Stimulated activated naive B cell treated with anti-CD40 and anti-IgM and Interleukin-4, amounts not matched to agents 10 μg/mL and 1 μg/mL and 100 μg/mL, for 72 hours (primary cell): ENCODE measurements at regions not wholly inside any gene's neighbourhood (a gene's known extent, or its start where the extent isn't known, plus 50 kb on each side); places are given as distances from the start of the nearest gene placed in this dataset.

ENCODE experiments used
- ATAC-seq, 2 donors: fragments of 150-1000 bp; cut with Tn5 transposase; replicated peaks; 2 replicates each; pipeline ENCODE4 v1.10.0; 2021; ENCODE audit warnings: moderate library complexity in 1 of 2
- DNase-seq: peaks from one replicate; pipeline ENCODE4 v3.0.0; 2021
- H3K27ac Mint-ChIP-seq: one replicate; pipeline ENCODE4 v1.8.0; 2022; ENCODE audit warnings: mild to moderate bottlenecking, mixed read lengths
- H3K27me3 Mint-ChIP-seq, 2 donors: one replicate each; pipeline ENCODE4 v1.8.0; 2022; ENCODE audit warnings: mixed read lengths in 2 of 2
- H3K36me3 Mint-ChIP-seq, 2 donors: one replicate each; pipeline ENCODE4 v1.8.0; 2022; ENCODE audit warnings: mixed read lengths in 2 of 2, mild to moderate bottlenecking in 1 of 2
- H3K4me1 Mint-ChIP-seq, 2 donors: one replicate each; pipeline ENCODE4 v1.8.0; 2022; ENCODE audit warnings: mixed read lengths in 2 of 2, mild to moderate bottlenecking in 1 of 2
- H3K4me3 Mint-ChIP-seq, 2 donors: one replicate each; pipeline ENCODE4 v1.8.0; 2022; ENCODE audit warnings: mild to moderate bottlenecking in 2 of 2, mixed read lengths in 2 of 2, moderate library complexity in 1 of 2
- H3K9me3 Mint-ChIP-seq, 2 donors: one replicate each; pipeline ENCODE4 v1.8.0; 2022; ENCODE audit warnings: mixed read lengths in 2 of 2, mild to moderate bottlenecking in 1 of 2

DNA sequence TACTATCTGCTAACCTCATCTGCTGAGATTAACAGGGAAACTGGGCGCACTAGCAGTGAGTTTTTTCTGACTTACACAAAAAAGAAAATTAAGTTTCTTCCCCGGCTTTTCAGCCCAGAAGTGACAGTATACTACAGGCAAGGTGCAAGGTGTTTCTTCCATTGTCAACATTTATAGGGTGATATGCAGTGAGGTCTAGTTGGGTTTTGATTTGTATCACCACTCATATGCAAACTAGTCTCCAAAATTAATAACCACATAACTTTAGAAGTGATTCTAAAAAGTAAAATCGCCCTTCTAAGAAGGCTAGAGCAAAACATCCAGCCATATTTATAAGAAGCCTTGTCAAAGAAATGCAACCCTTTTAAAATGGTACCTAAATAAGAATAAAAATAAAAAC, 640.1 kb downstream of the ARAP2 start:
- no peak for ATAC-seq
- no peak for DNase-seq

DNA sequence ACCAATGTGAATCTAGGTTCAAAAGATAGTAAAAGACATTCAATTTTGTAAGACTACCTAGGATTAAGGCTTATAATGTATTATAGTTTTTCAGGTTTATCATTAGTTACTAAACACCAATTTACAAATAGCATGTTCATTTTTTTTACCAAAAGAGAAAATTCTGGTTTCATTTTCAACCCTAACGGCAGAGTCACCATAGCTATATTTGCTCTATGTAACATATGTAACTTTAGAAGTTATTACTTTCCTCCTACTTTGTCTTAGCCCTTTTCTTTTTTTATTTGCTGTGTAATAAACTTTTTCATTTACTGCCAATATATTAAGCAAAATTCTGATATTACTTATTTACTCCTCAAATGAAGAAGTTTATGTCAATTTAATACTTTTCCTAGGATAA, 639.6 kb downstream of the ARAP2 start:
- Mint-ChIP-seq H3K27ac (no peak overlapping the region), H3K36me3 (no peaks in the 10 kb centered on the region), H3K27me3 (no peaks in the 10 kb centered on the region), H3K4me1 (no peaks in the 10 kb centered on the region), H3K9me3 (peaks cover 0 to 1% of the 10 kb centered on the region in 2 donors), H3K4me3 (no peak overlapping the region)
- no peak for DNase-seq
- ATAC-seq, result no peak

More for the DNA sequence above, 640.1 kb downstream of the ARAP2 start:
- Mint-ChIP-seq H3K9me3 (no peaks in the 10 kb centered on the region), H3K27me3 (no peaks in the 10 kb centered on the region), H3K4me1 (no peaks in the 10 kb centered on the region), H3K27ac (no peak overlapping the region), H3K4me3 (no peak overlapping the region), H3K36me3 (no peaks in the 10 kb centered on the region)

DNA sequence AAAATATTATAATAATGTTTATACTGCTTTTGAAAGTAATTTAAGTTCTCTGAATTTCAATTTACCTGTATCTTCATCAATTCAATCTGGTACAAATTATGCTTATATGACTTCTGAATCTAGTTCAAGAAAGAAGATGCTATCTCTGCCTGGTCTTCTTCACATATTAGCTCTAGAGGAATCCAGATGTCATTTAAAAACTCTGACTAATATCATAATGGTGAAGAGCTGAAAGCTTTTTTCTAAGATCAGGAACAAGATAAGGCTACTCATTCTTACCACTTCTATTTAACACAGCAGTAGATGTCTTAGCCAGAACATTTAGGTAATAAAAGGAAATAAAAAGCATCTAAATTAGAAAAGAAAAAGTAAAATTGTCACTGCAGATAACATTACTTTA, 636.1 kb downstream of the ARAP2 start:
- Mint-ChIP-seq H3K36me3 (no peaks in the 10 kb centered on the region), H3K27me3 (no peaks in the 10 kb centered on the region), H3K9me3 (peaks cover 4% of the 10 kb centered on the region in 2 donors), H3K4me1 (no peaks in the 10 kb centered on the region), H3K27ac (no peak overlapping the region), H3K4me3 (no peak overlapping the region)
- DNase-seq (no peak), ATAC-seq (no peak)

DNA sequence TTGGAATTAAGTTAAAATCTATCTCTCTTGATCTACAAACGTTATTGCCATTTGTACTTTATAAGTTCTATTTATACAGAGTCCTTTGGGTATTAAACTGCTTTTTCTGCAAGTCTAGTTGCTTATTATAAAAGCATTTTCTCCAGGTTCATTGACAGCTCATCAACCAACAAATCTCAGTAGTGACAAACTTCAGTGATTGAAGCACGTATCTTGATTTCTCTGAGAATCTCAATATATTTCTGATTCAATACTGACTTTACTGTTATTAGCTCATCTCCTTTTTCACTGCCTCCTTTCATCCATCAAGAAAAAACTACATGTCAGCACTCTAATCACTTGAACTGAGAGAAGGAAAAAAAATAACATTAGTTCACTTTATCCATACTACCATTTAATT, 630.2 kb downstream of the ARAP2 start:
- Mint-ChIP-seq H3K36me3 (no peaks in the 10 kb centered on the region), H3K9me3 (peaks cover 4% of the 10 kb centered on the region in 2 donors), H3K27me3 (no peaks in the 10 kb centered on the region), H3K27ac (no peak overlapping the region), H3K4me1 (no peaks in the 10 kb centered on the region), H3K4me3 (no peak overlapping the region)
- no peak for DNase-seq
- ATAC-seq, result no peak

- Mint-ChIP-seq H3K4me1 (no peaks in the 10 kb centered on the region), H3K27ac (no peak overlapping the region), H3K27me3 (no peaks in the 10 kb centered on the region), H3K9me3 (peaks cover 0 to 9% of the 10 kb centered on the region in 2 donors), H3K36me3 (no peaks in the 10 kb centered on the region), H3K4me3 (no peak overlapping the region)
- ATAC-seq (no peak), DNase-seq (no peak)
Observed at GRCh38 chr4:35639929-35640328, 604.4 kb downstream of the ARAP2 start.

DNA sequence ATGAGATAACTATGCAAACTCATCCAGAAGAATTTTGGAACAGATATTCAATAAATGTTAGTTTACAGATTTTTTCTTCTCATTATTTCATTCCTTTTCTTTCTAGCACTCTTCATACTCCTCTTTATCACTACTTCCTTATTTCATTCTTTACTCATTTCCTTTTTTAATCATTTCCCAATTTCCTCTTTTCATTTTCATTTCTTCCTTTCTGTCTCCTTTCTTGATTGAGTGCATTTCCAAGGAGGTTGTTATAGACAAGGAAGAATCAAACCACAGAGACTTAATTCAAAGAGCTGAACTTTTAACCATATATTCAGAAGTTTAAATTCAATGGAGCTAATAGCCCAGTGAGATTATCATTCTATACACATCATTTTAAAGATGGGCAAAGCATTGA, 600.7 kb downstream of the ARAP2 start:
- Mint-ChIP-seq H3K4me1 (no peaks in the 10 kb centered on the region), H3K36me3 (no peaks in the 10 kb centered on the region), H3K27ac (no peak overlapping the region), H3K9me3 (peaks cover 0 to 3% of the 10 kb centered on the region in 2 donors), H3K4me3 (no peak overlapping the region), H3K27me3 (no peaks in the 10 kb centered on the region)
- no peak for DNase-seq
- ATAC-seq, result no peak

- H3K27ac Mint-ChIP-seq, result no peak overlapping the region
- no peaks in the 10 kb centered on the region for H3K4me1 Mint-ChIP-seq
- H3K27me3 Mint-ChIP-seq, result no peaks in the 10 kb centered on the region
- DNase-seq (no peak), ATAC-seq (no peak)
- H3K9me3 Mint-ChIP-seq, result peaks cover 0 to 3% of the 10 kb centered on the region in 2 donors
- H3K36me3 Mint-ChIP-seq, result no peaks in the 10 kb centered on the region
- no peak overlapping the region for H3K4me3 Mint-ChIP-seq
Observed at GRCh38 chr4:35644591-35644990, 599.7 kb downstream of the ARAP2 start.

GRCh38 chr4:35649011-35649410, 595.3 kb downstream of the ARAP2 start:
- H3K27ac Mint-ChIP-seq, result no peak overlapping the region
- ATAC-seq (no peak), DNase-seq (no peak)
- no peaks in the 10 kb centered on the region for H3K9me3 Mint-ChIP-seq
- H3K27me3 Mint-ChIP-seq, result no peaks in the 10 kb centered on the region
- H3K4me3 Mint-ChIP-seq, result no peak overlapping the region
- H3K4me1 Mint-ChIP-seq, result no peaks in the 10 kb centered on the region
- no peaks in the 10 kb centered on the region for H3K36me3 Mint-ChIP-seq

DNA sequence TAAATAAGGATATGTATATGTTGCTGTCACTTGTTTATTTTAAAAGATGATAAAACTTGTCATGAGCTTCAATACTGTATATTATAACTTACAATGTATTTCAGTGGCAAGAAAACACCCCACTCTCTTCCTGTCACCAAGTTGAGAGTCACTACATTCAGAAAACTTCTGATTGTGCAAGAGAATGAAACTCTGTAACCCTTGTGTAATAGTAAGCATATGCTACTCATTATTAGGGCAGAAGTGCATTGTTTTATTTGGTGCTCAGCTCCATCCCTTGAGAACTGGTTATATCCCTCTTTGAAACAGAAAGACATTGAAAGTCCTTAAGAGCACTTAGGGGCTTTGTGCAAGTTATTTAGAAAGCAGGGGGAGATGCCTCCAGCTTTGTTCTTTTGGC, 594.5 kb downstream of the ARAP2 start:
- Mint-ChIP-seq H3K27me3 (no peaks in the 10 kb centered on the region), H3K9me3 (no peaks in the 10 kb centered on the region), H3K27ac (no peak overlapping the region), H3K4me1 (no peaks in the 10 kb centered on the region), H3K36me3 (no peaks in the 10 kb centered on the region), H3K4me3 (no peak overlapping the region)
- ATAC-seq, result no peak
- no peak for DNase-seq

GRCh38 chr4:35652197-35652596, 592.1 kb downstream of the ARAP2 start:
- Mint-ChIP-seq H3K36me3 (no peaks in the 10 kb centered on the region), H3K9me3 (no peaks in the 10 kb centered on the region), H3K27me3 (no peaks in the 10 kb centered on the region), H3K27ac (no peak overlapping the region), H3K4me1 (no peaks in the 10 kb centered on the region), H3K4me3 (no peak overlapping the region)
- no peak for ATAC-seq
- no peak for DNase-seq

GRCh38 chr4:35653451-35653850, 590.9 kb downstream of the ARAP2 start:
- Mint-ChIP-seq H3K27me3 (no peaks in the 10 kb centered on the region), H3K4me3 (no peak overlapping the region), H3K9me3 (no peaks in the 10 kb centered on the region), H3K27ac (no peak overlapping the region), H3K36me3 (no peaks in the 10 kb centered on the region), H3K4me1 (no peaks in the 10 kb centered on the region)
- DNase-seq (no peak), ATAC-seq (no peak)

DNA sequence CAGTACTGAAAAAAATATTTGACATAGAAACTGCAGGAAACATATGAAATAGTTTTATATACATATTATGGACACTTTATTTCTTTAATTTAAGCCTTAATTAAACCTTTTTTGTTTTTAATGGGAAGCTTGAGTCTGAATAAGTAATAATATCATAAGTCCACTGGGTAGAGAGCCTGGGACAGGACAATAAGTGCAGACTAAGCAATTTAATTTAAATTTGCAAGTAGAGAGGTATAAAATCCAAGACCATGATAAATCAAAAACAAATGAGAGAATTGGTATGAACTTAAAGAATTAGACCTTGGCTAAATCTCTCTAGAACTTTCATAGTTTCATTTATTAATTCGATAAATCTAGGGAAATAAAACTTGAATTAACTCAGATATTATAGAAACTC, 571.2 kb downstream of the ARAP2 start:
- ATAC-seq, result no peak
- no peak for DNase-seq
- H3K9me3 Mint-ChIP-seq, result peaks cover 0 to 1% of the 10 kb centered on the region in 2 donors
- no peak overlapping the region for H3K27ac Mint-ChIP-seq
- no peaks in the 10 kb centered on the region for H3K4me1 Mint-ChIP-seq
- no peak overlapping the region for H3K4me3 Mint-ChIP-seq
- H3K27me3 Mint-ChIP-seq, result no peaks in the 10 kb centered on the region
- no peaks in the 10 kb centered on the region for H3K36me3 Mint-ChIP-seq

GRCh38 chr4:35684755-35685154, 559.6 kb downstream of the ARAP2 start:
- DNase-seq, result no peak
- H3K4me3 Mint-ChIP-seq, result no peak overlapping the region
- H3K4me1 Mint-ChIP-seq, result no peaks in the 10 kb centered on the region
- H3K27me3 Mint-ChIP-seq, result no peaks in the 10 kb centered on the region
- H3K36me3 Mint-ChIP-seq, result no peaks in the 10 kb centered on the region
- H3K9me3 Mint-ChIP-seq, result peaks cover 3 to 12% of the 10 kb centered on the region in 2 donors
- ATAC-seq, result no peak
- no peak overlapping the region for H3K27ac Mint-ChIP-seq

DNA sequence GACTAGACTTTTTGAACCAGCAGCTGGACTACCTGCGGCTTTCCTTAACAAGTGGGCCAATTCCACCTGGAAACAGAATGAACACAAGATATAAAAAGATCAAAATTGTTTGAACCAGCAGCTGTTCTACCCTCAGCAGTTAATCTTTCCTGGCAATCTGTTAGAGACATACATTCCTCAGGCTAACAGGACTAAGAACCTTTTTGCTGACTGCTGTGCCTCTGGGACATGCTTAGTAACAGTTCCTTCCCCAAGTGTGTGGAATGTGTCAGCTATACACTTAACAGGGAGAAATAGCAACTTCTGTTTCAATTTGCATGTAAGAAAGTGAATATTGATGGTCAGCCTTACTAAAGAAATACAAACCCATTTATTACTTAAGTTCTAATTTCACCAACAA, 554.4 kb downstream of the ARAP2 start:
- Mint-ChIP-seq H3K9me3 (no peaks in the 10 kb centered on the region), H3K36me3 (no peaks in the 10 kb centered on the region), H3K4me3 (no peak overlapping the region), H3K27ac (no peak overlapping the region), H3K4me1 (no peaks in the 10 kb centered on the region), H3K27me3 (no peaks in the 10 kb centered on the region)
- ATAC-seq, result no peak
- DNase-seq, result no peak

- H3K4me1 Mint-ChIP-seq, result no peaks in the 10 kb centered on the region
- no peak overlapping the region for H3K4me3 Mint-ChIP-seq
- no peaks in the 10 kb centered on the region for H3K9me3 Mint-ChIP-seq
- ATAC-seq (no peak), DNase-seq (no peak)
- no peaks in the 10 kb centered on the region for H3K27me3 Mint-ChIP-seq
- H3K27ac Mint-ChIP-seq, result no peak overlapping the region
- no peaks in the 10 kb centered on the region for H3K36me3 Mint-ChIP-seq
Observed at GRCh38 chr4:35690271-35690670, 554.0 kb downstream of the ARAP2 start.

DNA sequence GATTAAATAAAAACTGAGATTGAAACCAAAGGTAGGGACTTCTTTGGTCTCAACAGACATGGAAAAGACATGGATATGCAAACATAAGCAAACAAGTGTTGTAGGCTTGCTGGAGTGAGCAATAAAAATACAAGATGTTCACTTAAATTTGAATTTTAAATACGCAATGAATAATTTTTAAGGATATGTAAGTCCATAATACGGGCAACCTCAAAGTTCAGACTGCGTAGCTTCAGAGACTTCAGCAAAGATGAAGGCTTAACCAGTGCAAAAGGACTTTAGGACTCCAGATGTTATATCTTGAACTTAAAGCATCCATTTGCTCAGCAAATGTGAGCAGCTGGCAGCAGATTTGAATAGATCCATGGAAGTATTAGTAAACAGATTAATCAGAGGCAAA, 549.3 kb downstream of the ARAP2 start:
- DNase-seq, result no peak
- Mint-ChIP-seq H3K27ac (no peak overlapping the region), H3K9me3 (peaks cover 0 to 1% of the 10 kb centered on the region in 2 donors), H3K4me3 (no peak overlapping the region), H3K27me3 (no peaks in the 10 kb centered on the region), H3K36me3 (no peaks in the 10 kb centered on the region), H3K4me1 (no peaks in the 10 kb centered on the region)
- no peak for ATAC-seq
